ENCODE measurements at regions not wholly inside any gene's neighbourhood (a gene's known extent, or its start where the extent isn't known, plus 50 kb on each side); places are given as distances from the start of the nearest gene placed in this dataset.

GRCh38 chr15:89391685-89392257 is 57.1 kb upstream of the POLG start:
- no TSS peak for BruUV-seq (replicated peaks)

More at GRCh38 chr15:89391685-89392257, 57.1 kb upstream of the POLG start:
- H3K4me1 ChIP-seq (ENCODE audit: control insufficient read depth, insufficient read depth, low read length) = no peaks in the 10 kb centered on the region
- intact Hi-C loops (cut with micrococcal nuclease; ENCODE audit: unreplicated experiment) (no loop called here), in situ Hi-C loops (cut with HindIII; ENCODE audit: low pct_unique_long_range_greater_than_20kb, low sequenced_read_pairs) (no loop called here)
- no peak for ATAC-seq
- H3K9me3 ChIP-seq (ENCODE audit: control insufficient read depth, insufficient read depth, low read depth, low read length) = no peaks in the 10 kb centered on the region
- no peak overlapping the region for H3K27ac ChIP-seq (ENCODE audit: low read length)
- TF ChIP-seq SIN3A (IDR thresholded peaks at IDR 0.05; ENCODE audit: borderline replicate concordance, insufficient read depth, low read depth, low read length) (no peak), REST (IDR thresholded peaks at IDR 0.05; ENCODE audit: insufficient read depth in 1 of 2, low read depth in 2 of 2, low read length in 1 of 2) (no peak), TCF7L2 (IDR thresholded peaks at IDR 0.05; ENCODE audit: low read depth, low read length) (no peak), POLR2AphosphoS5 (IDR thresholded peaks at IDR 0.05; ENCODE audit: low read depth, low read length) (no peak), CTCF (IDR thresholded peaks at IDR 0.05) (no peak)
- H3K36me3 ChIP-seq (ENCODE audit: control insufficient read depth, insufficient read depth, low read length) = no peaks in the 10 kb centered on the region
- CTCF ChIA-PET = interaction anchor here (0.5 to 1.2 kb wide), 2 partner anchors 26 to 33 kb away, joined by 3 to 7 read pairs; no protein-coding TSS in a partner anchor
- POLR2A ChIA-PET = interaction anchor here (0.6 kb wide), 1 partner anchor 1458 kb away, joined by 3 read pairs; no protein-coding TSS in a partner anchor
- DNase-seq (ENCODE audit: low read depth, low spot score) = no peak
- H3K4me3 ChIP-seq (ENCODE audit: low read depth in 2 of 2, low read length in 2 of 2) = no peak overlapping the region
- H3K27me3 ChIP-seq (ENCODE audit: control insufficient read depth, insufficient read depth, low read length) = no peaks in the 10 kb centered on the region

All from Panc1 (cell line).